NCI-H2029 treated with DMSO at 0.1 percent for 48 hours (cell line): ENCODE measurements at regions not wholly inside any gene's neighbourhood (a gene's known extent, or its start where the extent isn't known, plus 50 kb on each side); places are given as distances from the start of the nearest gene placed in this dataset.

Experiments
- DNase-seq: peaks from one replicate; lab custom pipeline; 2025; lab: John Stamatoyannopoulos, UW

- no peak for DNase-seq
Observed at GRCh38 chr7:54847921-54848320, 88.9 kb upstream of the SEC61G start.

- DNase-seq, result no peak
Observed at GRCh38 chr7:54856856-54857255, 97.8 kb upstream of the SEC61G start.

GRCh38 chr7:54857294-54857693, 98.3 kb upstream of the SEC61G start:
- no peak for DNase-seq

- DNase-seq, result peak; percentile 83
Observed at GRCh38 chr7:54858008-54858692, 99.1 kb upstream of the SEC61G start.

GRCh38 chr7:54859066-54859465, 100.1 kb upstream of the SEC61G start:
- DNase-seq, result no peak

GRCh38 chr7:54859545-54859944, 100.5 kb upstream of the SEC61G start:
- DNase-seq, result no peak

- DNase-seq, result peak; percentile 19
Observed at GRCh38 chr7:54860003-54860775, 101.2 kb upstream of the SEC61G start.

- DNase-seq, result no peak
Observed at GRCh38 chr7:54860843-54861242, 101.8 kb upstream of the SEC61G start.

GRCh38 chr7:54864663-54865062, 105.7 kb upstream of the SEC61G start:
- DNase-seq, result no peak

- no peak for DNase-seq
Observed at GRCh38 chr7:54869523-54869922, 110.5 kb upstream of the SEC61G start.

- no peak for DNase-seq
Observed at GRCh38 chr7:54874804-54875203, 115.8 kb upstream of the SEC61G start.

GRCh38 chr7:54877683-54878082, 118.7 kb upstream of the SEC61G start:
- DNase-seq, result peak; percentile 29

GRCh38 chr7:54878339-54878738, 119.3 kb upstream of the SEC61G start:
- DNase-seq, result no peak

- DNase-seq, result no peak
Observed at GRCh38 chr7:54879776-54880175, 120.8 kb upstream of the SEC61G start.

- DNase-seq, result no peak
Observed at GRCh38 chr7:54880326-54880989, 121.4 kb upstream of the SEC61G start.

GRCh38 chr7:54881816-54882520, 123.0 kb upstream of the SEC61G start:
- no peak for DNase-seq

GRCh38 chr7:54882694-54883093, 123.7 kb upstream of the SEC61G start:
- no peak for DNase-seq

- no peak for DNase-seq
Observed at GRCh38 chr7:54883576-54883975, 124.6 kb upstream of the SEC61G start.

- no peak for DNase-seq
Observed at GRCh38 chr7:54885285-54885684, 126.3 kb upstream of the SEC61G start.

- DNase-seq, result no peak
Observed at GRCh38 chr7:54888067-54888733, 129.2 kb upstream of the SEC61G start.

GRCh38 chr7:54888734-54889082, 129.7 kb upstream of the SEC61G start:
- no peak for DNase-seq

- DNase-seq, result no peak
Observed at GRCh38 chr7:54897891-54898290, 120.9 kb upstream of the EGFR start.
